ELF-1 (cell line): ENCODE measurements at regions not wholly inside any gene's neighbourhood (a gene's known extent, or its start where the extent isn't known, plus 50 kb on each side); places are given as distances from the start of the nearest gene placed in this dataset.
"Not testable (repeated sequence)": the region's sequence is repeated elsewhere in the genome, so short reads cannot be mapped to it uniquely, and the experiment has no call there.

Experiments used
- DNase-seq: peaks from one replicate; pipeline ENCODE4 v3.0.0-alpha.2; 2016; ENCODE audit warnings: low read depth, low spot score

DNA sequence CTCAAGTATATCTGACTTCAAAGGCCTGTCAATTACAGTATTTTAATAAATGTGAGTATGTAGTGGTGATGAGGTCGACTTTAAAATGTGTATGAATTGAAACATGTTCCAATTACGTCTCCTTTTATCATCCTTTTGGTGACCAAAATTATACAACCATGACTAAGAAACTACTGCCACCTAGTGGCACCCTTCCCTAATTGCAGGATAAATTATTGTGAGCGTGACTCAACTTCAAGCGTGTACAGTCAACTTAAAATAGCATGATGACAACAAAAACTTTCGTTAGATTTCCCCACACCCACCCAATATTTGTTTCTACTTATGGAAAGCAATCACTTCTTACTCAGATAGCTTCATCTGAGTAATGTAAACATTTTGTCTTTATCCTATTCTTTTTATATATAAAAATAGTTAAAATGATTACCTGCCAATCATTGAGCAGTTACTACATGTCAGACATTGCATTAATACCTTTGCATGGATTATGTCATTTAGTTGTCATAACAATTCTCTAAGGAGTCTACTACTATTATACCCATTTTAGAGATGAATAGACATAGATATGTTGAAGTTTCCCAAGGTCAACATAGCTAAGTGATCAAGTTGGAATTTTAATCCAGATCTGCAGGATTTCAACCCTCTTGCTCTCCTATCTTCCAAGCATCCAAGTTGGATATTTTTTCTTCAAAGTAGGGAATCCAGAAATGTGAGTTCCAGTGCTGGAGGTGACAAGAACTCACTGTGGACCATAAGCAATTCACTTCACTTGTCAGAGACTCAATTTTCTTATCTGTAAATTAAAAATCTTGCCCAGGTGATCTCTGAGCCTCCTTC is 106.0 kb downstream of the MEX3B start:
- peak; percentile 26 for DNase-seq

DNA sequence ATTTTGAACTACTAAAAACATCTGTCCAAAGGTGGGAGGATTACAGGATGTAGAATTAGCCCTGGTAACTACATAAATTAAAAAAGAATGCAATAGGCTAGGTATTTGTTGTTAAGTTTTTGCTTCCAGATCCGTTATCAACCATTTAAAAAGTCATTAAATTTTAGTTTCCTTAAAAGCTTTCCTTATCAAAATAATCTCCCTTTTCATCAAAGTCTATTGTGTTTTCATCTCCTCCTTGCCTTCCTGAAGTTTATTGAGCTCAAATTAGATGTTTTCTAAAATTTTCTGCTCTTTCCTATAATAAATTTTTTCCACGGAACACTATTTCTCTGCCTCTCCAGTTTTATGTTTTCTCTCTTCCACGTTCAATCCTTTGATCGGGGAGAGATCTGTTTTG is 108.6 kb downstream of the MEX3B start:
- DNase-seq, result no peak

DNA sequence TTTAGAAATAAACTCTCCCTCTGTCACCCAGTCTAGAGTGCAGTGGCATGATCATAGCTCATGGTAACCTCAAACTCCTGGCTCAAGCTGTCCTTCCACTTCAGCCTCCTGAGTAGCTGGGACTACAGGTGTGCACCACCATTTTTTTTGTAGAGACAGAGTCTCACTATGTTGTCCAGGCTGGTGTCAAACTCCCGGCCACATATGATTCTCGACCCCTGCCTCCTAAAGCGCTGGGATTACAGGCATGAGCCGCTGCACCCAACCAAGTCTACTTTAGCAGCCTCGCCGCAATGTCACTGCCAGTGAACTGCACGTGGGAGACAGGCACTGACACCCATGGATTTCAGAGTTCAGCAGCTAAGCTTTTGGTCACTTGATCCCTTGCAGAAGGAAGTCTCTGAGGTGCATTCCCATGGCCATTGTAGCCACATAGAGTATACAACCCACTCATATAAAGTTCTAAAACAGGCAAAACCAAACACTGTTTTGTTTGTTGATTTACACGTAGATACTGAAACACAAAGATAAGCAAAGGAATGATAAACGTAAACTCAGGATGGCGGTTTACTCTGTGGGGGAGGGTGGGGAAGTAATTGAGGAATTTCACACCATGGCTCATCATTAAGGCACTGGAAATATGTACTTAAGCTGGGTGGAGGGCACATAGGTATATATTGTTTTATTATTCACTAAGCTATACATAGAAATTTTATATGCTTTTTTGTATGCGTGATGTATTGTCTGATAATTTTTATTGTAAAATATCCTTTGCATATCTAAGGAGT is 115.0 kb downstream of the MEX3B start:
- DNase-seq, result no peak

DNA sequence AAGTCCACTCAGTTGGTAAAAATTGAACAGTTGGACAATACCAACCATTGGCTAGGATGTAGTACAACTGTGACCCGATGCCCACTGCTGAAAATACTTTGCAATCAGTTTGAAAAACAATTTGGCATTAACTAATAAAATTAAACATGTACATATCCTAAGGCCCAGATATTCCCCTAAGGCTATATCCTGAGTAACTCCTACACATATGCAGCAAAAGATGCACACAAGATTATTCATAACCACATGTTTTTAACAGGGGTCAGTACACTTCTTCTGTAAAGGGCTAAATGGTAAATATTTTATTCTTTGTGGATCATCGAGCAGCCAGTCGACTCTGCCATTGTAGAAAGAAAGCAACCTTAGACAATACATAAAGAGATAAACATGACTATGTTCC is 116.3 kb downstream of the MEX3B start:
- no peak for DNase-seq

DNA sequence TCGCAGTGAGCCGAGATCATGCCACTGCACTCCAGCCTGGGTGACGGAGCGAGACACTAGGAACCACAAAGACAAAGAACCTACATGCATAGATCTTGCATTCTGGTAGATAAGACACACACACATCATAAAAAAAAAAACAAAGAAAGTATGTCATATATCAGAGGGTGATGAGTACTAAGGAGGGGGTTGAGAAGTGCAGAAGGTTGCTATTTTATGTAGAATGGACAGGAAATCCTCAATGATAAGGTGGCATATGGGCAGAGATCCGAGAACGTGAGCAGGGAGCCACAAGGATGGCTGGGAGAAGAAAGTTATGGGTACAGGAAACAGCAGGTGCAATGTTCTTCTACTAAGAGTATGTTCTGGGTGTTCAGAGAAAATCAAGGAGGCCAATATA is 118.8 kb downstream of the MEX3B start:
- no peak for DNase-seq

DNA sequence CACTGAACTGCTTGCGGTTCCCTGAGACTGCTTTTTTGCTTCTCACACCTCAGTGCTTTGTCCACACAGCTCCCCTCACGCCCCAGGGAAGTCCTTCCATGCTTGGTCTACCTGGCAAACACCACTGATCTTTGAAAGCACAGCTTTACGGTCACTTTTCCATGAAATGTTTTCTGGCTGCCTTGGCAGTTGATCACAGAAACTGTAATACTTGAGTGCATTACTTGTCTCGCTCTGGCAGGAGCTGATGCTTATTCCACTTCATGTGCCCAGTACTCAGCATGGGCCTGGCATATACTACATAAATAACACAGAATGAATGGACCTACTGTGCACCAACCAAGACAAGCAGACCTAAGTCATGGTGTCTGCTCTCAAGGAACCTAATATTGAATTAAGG is 121.1 kb downstream of the MEX3B start:
- no peak for DNase-seq

DNA sequence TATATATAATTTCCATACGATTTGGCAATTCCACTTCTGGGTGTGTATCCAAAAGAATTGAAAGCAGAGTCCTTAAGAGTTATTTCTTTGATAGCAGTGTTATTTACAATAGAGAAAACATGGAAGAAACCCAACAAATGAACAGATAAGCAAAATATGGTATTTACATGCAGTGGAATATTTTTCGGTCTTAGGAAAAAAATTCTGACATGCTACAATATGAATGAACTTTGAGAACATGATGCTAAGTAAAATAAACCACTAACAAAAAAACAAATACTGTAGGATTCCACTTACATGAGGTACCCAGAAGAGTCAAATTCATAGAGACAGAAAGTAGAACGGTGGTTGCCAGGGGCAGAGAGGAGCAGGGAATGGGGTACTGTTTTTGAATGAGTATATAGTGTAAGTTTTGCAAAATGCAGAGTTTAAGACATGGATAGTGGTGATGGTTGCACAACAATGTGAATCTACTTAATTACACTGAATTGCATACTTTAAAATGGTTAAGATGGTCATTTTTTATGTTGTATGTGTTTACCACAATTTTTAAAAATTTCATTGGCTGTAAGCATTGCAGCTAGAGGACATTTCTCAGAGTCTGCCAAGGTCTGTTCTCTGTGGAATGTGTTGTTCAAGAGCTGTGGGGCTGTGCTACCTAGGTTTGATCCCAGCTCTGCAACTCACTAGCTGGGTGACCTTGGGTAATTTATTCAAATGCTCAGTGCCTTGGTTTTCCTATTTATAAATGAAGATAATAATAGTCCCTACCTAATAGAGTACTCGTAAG is 122.1 kb downstream of the MEX3B start:
- DNase-seq, result no peak

DNA sequence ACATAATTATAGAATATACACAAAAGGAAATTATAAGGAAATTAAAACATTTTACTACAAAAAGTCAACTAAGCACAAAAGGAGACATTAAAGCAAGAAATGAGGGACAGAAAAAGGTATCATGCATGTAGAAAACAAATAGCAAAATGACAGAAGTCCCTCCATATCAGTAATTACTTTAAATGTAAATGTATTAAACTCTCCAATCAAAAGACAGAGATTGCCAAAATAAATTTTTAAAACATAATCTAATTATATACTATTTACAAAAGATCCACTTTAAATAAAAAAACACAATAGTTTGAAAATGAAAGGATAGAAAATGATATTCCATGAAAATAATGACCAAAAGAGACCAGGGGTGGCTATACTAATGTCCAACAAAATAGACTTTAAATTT is 123.7 kb downstream of the MEX3B start:
- no peak for DNase-seq

DNA sequence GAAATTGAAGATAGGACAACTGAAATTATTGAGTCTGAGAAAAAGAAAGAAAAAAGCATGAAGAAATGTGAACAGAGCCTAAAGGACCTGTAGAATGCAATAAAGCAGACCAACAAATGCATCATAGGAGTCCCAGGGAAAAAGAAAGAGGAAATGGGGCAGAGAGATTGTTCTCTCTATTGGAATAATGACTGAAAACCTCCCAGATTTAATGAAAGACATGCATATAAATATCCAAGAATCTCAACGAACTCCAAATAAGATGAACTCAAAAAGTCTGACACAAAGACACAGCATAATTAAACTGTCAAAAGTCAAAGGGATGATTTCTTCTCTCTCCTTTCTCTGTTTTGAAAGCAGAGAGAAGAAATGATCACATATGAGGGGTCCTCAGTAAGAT is 124.7 kb downstream of the MEX3B start:
- no peak for DNase-seq

DNA sequence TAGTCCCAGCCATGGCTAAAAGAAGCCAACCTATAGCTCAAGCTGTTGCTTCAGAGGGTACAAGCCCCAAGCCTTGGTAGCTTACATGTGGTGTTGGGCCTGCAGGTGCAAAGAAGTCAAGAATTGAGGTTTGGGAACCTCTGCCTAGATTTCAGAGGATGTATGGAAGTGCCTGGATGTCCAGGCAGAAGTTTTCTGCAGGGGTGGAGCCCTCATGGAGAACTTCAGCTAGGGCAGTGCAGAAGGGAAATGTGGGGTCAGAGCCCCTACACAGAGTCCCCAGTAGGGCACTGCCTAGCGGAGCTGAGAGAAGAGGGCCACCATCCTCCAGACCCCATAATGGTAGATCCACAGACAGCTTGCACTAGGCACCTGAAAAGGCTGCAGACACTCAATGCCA is 127.1 kb downstream of the MEX3B start:
- not testable (repeated sequence) for DNase-seq

DNA sequence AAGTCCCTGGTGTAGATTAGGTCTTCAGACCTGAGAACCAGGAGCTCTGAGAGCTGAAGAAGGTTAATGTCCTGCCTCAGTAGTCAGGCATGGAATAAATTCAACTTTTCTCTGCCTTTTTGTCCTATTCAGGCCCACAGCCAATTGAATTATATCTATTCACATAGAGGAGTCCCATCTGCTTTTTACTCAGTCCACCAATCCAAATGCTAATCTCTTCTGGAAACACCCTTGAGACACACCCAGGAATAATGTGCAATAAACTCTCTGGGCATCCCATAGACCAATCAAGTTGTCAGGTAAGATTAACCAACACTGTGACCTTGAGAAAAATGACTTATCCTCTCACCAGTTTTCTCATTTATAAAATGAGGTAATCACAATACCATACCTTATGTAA is 129.4 kb downstream of the MEX3B start:
- no peak for DNase-seq

DNA sequence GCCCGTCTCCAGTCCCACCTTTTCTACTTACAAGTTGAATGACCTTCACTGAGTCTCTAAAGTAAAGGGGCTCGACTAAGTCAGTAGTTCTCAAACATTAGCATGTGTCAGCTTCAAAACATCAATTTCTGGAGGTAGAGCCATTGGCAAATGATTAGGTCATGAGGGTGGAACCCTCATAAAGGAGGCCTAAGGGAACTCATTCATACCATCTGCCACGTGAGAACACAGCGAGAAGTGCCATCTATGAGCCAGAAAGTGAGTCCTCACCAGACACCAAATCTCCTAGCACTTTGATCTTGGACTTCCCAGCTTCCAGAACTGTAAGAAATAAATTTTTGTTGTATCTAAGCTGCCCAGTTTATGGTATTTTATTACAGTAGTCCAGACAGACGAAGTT is 129.8 kb downstream of the MEX3B start:
- no peak for DNase-seq

DNA sequence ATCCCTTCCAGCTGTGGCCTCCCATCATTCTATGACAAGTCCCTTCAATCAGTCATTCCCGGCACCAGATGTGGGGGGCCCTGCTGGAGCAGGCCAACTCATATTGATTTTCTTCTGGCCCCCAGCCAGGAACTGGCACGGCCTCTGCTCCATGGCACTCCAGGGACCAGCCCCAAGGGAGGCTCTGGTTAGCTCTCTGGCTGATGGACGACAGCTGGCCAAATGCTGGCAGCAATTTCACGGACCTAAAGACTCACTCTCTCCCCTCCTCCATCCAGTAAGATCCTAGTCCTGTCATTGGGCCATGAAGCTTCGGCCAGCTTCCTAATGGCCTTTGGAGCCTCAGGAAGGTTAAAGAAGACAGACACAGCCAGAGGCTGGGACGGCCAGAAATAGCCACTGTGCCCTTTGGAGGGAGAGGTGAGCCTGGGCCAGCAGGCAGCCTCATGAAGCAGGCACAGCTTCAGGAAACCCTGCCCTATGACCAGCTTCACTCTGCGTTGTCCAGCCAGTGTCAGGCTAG is 131.0 kb downstream of the MEX3B start:
- peak; percentile 18 for DNase-seq

DNA sequence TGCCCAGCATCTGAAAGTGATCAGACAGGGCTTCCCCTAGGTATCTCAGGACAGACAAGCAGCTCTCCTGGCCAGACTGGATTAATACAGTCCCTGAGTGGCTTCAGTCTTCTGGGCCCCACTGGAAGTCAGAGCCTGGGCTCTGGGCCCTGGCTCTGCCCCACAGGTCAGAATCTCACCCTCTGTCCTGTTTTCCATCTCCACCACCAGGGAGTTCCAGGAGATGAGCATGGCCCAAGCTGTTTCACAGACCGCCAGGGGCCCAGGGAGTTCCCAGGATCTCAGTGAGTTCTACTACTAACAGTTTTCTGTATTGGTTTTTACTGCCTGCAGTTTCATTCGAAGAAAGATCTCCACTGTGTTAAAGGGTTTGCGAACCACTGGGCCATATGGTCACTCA is 131.5 kb downstream of the MEX3B start:
- no peak for DNase-seq

DNA sequence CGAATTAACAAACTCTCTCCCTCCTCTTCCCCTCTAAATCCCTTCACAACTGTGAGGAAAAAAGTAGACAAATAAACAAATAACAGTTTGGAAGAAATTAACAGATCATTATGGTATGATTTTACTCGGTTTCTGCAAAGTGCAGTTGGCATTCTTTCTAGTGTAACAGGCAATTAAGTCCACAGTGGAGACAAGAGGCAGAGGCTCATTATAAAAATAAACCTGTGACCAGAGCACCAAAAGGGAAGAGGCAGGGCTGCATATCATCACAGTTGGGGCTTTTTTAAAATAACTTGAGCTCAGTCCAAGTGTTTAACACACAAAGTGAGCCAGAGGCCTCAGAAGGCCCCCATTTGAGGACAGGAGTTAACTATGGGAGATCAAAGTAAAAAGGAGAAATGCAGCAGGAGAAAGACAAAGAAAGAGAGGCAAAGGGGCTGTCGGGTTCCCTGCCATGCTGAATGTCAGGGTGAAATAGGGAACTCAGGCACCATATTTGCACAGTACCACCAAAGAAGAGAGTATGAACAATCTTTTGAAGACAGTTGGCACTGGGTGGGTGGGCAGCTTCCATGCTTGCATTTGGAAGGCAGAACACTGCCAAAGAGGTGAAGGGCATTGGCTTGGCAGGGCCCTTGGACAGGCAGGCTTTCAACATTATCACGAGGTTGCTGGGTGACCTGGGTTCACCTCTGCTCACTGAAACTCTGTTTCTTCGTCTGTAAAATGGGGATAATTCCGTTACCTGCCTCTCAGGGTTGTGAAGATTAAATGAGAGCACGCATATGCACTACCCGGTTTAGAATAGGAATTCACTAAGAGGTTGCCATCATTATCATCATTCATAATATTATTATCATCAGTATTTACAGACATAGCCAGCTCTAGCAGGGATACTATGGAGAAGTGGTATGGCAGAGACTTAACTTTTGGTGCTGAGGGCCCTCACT is 134.5 kb downstream of the MEX3B start:
- DNase-seq, result no peak

DNA sequence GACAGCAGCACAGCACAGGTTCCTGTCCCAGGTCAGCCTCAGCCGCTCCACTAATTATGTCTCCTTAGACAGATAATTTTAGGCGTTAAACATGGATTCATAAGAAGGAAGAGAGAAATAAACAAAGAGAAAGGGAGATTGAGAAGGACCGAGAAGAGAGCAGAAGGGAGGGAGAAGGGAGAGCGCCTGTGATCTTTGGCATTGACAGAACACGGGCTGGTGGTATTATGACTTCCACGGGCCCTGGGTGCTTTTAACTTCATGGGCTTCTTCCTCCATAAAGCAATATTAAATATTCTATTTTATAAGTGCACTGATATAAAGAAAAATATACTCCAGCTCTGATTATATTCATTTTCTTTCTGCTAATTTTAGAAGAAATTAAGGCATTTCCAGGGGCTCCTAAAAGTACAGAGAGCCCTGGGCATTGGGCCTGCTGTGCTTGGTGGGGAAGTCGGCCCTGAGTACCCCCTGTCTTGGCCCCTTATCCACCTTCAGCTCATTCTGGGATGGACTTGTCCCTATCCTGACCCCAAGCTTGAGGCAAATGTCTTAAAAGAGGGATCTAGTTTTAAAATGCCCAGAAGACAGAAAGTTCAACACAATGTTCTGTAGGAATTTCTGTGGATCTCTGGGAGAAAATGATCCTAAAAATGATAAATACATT is 135.3 kb downstream of the MEX3B start:
- DNase-seq, result no peak

DNA sequence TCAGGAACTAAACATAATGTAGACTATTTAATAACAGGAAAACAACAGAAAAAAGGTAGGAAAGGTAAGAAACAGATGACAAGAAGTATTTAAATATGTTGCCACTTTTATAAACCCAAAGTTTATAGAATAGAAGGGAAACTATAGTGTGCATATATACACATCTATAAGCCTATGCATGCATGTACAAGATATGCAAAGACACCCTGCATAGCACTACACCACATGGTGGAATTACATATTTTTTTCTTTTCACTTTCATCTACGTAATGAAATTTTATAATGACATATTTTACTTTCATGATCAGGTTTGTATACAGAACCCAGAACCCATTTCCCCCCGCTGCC is 136.8 kb downstream of the MEX3B start:
- no peak for DNase-seq

DNA sequence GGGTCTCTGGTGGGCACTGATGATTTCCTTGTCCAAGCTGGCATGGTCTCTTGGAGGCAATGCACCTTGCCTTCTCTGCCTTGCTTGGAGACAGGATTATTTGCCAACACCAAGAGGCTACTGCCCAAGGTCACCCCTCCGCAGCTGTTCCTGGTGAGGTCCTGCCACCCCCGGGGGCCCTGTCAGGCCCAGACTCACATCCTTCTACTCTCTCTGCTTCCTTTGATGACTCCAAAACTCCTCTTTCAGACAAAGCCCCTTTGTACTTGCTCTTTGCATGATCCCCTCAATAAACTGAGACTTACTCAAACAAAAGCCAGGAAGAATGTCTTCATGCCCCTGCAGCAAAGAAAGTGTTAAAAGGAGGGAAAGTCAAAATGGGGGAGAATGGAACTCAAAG is 137.7 kb downstream of the MEX3B start:
- DNase-seq, result no peak

DNA sequence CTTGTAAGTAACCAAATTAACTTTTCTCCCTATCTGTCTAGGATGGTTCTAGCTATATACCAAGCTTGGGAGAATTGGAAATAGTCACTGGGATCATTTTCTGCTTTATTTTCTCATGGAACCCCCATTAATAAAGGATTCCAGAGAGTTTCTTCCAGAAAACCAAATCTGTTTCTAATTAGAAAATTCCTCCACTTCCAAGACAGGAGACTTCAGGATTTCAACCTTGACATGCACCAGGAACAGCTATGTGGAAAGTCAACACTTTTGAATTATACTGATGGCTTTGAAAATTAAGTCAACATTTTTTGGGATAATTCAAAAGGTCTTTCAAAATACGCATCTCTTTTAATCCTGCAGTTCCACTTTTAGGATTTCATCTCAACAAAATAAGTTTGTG is 138.3 kb downstream of the MEX3B start:
- DNase-seq, result no peak

DNA sequence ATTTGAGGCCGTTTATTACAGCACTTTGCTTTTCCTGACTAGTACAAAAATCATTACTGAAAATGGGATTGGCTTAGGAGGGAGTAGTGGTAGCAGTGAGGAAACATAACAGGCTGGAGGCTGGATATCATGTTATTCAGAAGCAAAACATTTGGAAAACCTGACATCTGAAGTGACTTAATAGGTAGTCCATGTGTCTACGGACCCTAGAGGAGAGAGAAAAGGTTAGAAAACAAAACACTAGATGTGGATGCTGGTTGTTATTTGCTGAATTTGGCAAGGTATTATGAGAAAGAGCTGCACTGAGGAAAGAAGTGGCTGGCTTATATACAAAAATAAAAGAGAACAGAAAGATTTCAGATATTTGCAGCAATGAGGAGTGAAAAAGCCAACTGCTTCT is 139.9 kb downstream of the MEX3B start:
- no peak for DNase-seq

DNA sequence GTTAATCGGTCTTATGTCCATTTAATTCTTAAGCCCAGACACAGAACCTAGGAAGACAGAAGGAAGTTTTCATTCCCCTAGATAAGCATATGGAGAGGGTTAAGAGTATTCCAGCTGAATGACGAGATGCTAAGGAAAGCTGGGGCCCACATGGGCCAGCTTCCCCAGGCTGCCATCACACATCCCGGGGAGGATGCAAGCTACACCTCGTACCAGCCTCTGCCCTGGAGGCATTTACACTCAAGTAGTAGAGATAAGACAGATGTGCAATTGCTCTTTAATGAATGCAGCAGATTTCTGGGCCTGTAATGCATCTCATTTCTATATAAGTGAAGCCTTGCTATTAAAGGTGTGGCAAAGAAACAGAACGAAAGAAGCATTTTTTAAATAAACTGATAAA is 144.5 kb downstream of the MEX3B start:
- DNase-seq, result no peak
